Activated naive CD4-positive, alpha-beta T cell treated with Interleukin-2 at 50 U/mL for 16 hours (primary cell): ENCODE measurements at regions not wholly inside any gene's neighbourhood (a gene's known extent, or its start where the extent isn't known, plus 50 kb on each side); places are given as distances from the start of the nearest gene placed in this dataset.
"Not testable (repeated sequence)": the region's sequence is repeated elsewhere in the genome, so short reads cannot be mapped to it uniquely, and the experiment has no call there.

ENCODE experiments used
- DNase-seq: peaks from one replicate; pipeline ENCODE4 v3.0.0-alpha.2; 2020

- no peak for DNase-seq
Measured at GRCh38 chr6:150684161-150684560, 84.5 kb downstream of the PLEKHG1 start.

DNA sequence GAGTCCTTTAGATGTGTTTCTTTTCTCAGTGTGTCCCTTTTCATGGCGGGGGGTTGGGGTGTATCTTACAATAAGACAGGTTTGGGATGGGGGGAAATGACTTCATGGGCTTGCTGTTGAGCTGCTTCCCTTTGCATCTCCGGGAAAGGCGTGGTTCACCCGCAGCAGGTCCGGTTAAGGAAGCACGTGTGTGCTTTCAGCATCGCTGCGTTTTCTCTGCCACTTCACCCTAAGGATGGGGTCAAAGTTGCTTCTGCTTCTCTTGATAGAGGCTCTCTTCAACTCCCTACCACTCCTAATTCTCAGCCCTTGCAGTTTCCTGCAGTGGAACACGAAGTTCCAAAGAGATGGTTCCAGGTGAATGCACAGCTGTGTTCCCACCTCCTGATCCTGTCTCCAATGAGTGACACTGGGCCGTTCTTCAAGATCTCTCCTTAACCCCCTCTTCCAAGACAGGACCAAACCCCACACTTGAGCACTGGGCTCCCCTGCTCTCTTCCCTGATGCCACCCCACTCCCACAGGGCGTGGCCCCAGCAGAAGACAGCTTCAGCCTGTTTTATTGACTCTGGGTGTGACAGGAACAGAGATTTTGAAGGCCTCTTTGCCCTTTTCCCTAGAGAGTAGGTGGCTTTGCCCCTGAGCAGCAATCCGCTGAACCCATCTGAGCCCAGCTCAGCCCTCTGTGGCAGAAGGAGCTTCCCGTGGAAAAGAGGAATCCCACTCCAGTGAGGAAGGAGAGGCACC is 85.2 kb downstream of the PLEKHG1 start:
- DNase-seq = no peak

DNA sequence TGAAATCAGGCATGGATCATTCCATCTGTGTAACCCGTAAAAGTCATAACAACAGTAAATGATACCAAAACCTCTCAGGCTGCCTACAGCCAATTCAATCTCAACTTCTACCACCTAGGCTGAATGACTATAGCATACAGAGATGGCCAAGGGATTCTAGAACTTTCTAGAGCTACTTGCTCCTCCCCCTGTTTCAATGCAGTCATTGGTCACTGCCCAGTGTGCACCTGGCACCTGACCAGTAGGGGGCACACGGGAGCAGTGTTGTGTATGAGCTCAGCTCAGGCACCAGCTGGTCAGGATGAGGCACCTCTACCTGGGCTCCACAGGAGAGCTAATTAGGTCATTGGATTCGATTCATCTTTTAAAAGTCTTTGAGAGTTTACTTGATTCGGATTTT is 86.2 kb downstream of the PLEKHG1 start:
- DNase-seq = peak; percentile 55

DNA sequence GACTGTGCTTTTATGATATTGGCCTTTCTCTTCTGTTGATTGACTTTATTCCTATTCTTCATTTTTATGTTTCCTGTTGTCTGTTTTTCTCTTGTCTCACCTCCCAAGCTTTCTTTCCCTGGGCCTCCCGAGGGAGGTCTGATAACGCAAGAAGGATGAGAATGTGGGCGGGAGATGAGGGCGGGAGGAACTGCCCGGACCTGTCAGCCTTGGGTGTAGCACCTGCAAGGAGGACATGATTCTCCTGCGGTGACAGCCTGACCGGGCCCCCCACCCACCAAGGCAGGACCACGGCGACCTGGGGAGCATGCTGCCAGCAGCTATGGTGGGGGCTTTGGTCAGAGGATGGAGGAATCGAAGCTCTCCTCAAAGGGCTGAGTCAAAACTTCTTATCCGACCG is 86.9 kb downstream of the PLEKHG1 start:
- no peak for DNase-seq

- DNase-seq = no peak
Measured at GRCh38 chr6:150687508-150687907, 87.8 kb downstream of the PLEKHG1 start.

GRCh38 chr6:150689900-150690590 is 90.4 kb downstream of the PLEKHG1 start:
- no peak for DNase-seq

DNA sequence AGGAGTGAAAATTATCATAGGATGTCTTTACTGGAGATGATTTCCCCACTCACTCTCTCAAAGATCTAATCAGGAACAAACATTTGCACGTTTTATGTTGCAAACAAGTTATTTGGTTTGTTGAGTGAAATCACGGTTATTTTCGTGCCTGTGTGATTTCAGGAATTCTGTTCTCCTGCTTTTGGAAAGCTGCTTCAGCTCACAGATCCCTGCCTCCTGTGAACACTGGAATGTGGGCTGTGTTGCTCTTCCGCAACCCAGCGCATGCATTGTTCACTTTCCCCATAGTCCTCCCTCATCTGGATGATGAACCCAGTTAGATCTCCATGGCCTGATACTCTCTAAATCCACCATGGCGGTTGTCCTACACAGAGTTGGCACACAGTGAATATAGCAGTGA is 91.0 kb downstream of the PLEKHG1 start:
- DNase-seq = no peak

DNA sequence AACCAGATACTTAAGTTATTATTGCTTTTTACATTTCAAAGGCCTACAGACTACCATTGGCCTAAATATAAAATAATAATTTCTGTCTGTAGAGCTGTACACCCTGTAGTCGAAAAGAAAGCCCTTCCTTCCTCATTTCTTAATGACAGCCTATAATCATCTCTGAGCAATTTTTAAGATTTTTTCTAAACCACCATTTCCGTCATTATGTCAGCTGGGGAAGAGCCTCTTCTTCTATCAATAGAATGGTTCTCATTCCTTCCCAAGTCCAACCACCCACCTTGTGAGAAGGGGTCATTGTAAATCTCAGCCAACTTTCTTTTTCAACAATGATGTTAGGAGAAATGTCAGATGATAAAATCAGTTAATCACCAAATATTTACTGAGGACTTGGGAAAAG is 91.8 kb downstream of the PLEKHG1 start:
- DNase-seq = no peak

DNA sequence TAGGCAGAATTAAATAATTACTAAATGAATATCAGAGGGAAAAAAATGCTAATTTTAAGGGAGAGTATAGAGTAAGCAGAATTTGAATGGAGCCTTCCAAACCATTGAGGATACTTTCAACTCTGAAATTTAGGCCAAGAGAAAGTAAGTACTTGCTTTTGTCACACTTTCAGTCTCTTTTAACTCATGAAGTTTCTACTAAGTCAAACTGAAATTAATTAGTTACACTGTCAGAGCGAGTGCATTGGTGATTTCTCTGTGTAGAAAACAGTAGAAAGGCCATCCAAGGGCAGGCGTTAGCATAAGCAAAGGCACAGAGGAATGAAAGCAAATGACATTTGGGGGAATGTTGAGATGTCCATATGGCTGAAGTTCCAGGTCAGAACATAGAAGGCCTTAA is 92.9 kb downstream of the PLEKHG1 start:
- no peak for DNase-seq

GRCh38 chr6:150694889-150695288 is 95.2 kb downstream of the PLEKHG1 start:
- no peak for DNase-seq

DNA sequence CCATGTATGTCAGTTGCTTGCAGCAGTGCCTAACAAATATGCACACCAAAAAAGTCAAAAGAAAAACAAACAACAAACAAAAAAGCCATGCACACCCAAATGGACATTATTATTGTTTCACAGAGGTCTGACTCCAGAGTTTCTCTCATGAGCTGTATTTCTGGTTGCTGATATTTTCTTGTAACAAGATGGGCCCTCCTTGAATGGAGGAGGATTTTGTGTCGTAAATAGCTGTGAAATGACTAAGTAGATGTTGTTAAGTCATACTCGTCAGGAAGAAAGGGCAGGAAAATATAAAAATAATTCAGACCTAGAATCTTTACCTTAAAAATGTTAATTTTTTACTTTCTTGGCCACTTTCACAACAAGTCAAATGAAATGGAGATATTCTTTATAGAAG is 96.0 kb downstream of the PLEKHG1 start:
- DNase-seq = no peak

- no peak for DNase-seq
Measured at GRCh38 chr6:150696190-150696589, 96.5 kb downstream of the PLEKHG1 start.

DNA sequence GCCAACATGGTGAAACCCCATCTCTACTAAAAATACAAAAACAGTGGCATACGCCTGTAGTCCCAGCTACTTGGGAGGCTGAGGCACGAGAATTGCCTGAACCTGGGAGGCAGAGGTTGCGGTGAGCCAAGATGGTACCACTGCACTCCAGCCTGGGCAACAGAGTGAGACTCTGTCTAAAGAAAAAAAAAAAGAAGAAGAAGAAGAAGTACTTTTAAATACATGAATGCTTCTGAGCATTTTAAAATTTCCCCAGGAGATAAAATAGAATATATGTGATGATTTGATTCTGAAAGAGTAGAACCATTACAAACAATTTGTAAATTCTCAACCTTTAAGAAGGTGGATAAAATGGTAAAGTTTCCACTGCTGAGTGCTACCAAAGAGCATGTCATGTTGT is 97.2 kb downstream of the PLEKHG1 start:
- not testable (repeated sequence) for DNase-seq

DNA sequence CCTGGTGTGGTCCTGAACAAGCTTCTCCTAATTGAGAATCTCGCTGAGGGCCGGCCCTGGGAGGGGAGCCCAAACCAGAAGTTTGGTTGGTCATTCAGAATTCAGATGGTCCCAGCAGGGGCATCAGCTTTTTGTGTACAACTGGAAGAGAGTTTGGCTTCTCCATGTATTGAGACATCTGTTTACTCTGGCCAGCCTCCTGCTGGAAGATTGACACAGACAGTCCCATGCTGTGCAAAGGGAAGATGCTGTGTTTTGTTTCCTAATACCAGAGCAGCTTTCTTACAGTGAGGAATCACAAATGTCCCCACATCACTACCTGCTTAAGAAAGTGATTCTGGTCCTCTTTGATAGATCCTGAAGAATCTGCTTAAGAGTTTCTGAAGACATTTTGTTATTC is 97.8 kb downstream of the PLEKHG1 start:
- no peak for DNase-seq

GRCh38 chr6:150698391-150698790 is 98.7 kb downstream of the PLEKHG1 start:
- no peak for DNase-seq

- no peak for DNase-seq
Measured at GRCh38 chr6:150702675-150703074, 103.0 kb downstream of the PLEKHG1 start.

GRCh38 chr6:150704447-150705192 is 104.9 kb downstream of the PLEKHG1 start:
- DNase-seq = no peak

DNA sequence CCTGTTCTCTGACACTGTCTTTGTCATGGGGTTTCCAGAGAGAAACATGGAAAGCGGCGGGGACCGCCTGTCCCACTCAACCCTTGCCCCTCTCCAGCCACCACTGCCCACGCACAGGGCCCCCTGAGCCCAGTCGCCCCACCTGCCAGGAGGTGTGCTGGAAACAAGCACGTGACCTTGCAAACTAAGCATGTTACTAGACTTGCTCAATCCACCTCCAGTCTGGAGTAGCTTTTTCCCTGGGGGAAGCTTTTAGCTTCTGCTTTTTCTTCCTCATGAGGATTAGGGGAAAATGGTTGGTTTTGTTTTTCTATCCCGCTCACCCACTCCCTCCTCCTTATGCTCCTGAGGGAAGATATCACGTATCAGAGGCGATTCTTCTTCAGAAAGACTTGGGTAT is 105.7 kb downstream of the PLEKHG1 start:
- no peak for DNase-seq

GRCh38 chr6:150710236-150710635 is 110.6 kb downstream of the PLEKHG1 start:
- DNase-seq = no peak

DNA sequence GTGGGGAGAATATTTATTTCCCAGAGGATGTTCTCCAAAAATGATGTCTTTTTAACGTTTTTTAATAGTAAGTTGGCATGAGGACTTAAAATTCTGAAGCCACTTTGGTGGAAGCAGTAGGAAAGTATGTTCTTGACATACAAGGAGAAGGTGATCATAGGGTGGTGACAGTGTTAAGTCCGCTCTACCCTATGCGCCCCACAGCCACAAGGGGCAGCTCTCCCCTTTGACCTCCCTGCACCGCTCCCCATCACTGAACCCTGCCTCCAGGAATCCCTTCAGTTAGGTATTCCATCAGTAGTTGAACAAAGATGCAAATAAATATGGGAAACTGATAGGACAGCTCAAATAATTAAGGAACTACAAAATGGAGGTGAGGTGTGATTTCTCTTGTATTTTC is 111.4 kb downstream of the PLEKHG1 start:
- DNase-seq = no peak

DNA sequence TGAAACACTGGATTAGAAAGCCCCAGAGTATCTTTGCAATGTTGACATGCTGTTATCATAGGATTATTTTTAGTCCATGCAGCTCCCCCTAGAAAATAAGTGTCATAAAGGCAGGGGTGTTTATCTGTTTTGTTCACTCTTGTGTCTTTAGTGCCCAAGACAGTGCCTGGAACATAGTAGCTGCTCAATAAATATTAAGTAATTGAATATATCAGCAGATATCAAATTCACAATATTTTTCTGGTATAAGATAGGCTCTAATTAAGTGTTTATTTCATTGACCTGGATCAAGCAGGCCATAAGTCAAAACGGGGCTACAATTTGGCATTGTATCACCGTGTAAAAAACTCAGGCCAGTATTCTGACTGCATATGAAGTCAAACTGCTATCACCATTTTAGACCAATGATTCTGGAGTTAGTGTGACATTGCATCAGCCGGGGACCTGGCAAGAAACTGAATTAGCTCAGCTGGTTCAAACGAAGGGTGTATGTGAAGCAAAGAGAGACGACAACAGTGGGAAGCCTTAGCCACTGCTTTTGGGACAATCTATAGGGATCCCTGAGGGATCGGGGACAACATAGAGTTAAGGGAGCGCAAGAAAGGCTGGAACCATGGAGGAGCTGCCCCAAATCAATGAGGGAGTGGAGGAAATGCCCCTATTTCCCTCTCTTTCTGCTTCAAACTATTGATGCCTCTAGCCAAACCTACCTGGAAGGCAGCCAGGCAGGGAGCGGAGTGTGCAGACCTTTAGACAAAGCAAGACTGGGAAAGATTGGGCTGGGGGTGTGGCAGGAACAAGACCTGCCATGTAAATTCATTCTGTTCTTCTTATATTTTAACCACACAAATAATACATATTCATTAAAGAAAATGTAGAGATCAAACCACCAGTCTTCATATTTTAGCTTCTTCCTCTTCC is 112.2 kb downstream of the PLEKHG1 start:
- DNase-seq = no peak

- DNase-seq = no peak
Measured at GRCh38 chr6:150712505-150713252, 113.0 kb downstream of the PLEKHG1 start.
